HG02840 (cell line): ENCODE measurements at regions not wholly inside any gene's neighbourhood (a gene's known extent, or its start where the extent isn't known, plus 50 kb on each side); places are given as distances from the start of the nearest gene placed in this dataset.

Experiments used
- ATAC-seq: cut with Tn5 transposase; IDR thresholded peaks from one replicate; pipeline ENCODE4 v1.9.1; 2021; ENCODE audit warnings: mild to moderate bottlenecking, moderate library complexity, moderate number of reproducible peaks; ENCODE audit not compliant: unreplicated experiment, low FRiP score

- ATAC-seq: no peak
Observed at GRCh38 chr14:82104013-82104412, 570.4 kb upstream of the SEL1L start.

DNA sequence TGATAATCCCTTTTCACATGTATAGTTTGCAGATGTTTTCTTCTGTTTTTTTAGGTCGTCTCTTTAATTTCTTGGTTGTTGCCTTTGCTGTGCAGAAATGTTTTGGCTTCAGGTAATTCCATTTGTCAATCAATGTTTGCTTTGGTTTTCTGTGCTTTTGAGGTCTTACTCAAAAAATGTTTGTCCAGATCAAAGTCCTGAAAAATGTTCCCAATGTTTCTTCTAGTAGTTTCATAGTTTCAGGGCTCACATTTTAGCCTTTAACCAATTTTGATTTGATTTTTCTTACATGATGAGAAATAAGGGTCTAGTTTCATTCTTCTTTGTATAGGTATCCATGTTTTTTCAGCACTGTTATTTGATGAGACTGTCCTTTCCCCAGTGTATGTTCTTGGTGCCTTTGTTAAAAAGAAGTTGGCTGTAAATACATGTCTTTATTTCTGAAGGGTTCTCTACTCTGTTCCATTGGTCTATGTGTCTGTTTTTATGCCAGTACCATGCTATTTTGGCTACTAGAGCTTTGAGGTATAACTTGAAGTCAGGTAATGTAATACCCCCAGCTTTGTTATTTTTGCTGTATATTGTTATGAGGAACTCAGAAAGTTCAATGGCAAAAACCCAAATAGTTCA lies 578.7 kb upstream of the SEL1L start:
- no peak for ATAC-seq

DNA sequence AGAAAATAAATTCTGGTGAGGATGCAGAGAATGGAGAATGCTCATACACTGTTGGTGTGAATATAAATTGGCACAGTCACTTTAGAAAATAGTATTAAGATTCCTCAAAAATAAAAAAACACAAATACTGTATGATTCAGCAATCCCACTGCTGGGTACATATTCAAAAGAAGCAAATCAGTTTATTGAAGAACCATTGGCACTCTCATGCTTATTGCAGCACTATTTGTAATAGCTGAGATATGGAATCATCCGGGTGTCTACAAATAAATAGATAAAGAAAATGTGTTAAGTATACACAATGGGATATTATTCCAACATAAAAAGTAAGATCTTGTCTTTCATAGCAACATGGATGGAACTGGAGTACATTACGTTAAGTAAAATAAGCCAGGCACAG lies 579.4 kb upstream of the SEL1L start:
- no peak for ATAC-seq

- no peak for ATAC-seq
Observed at GRCh38 chr14:82113710-82114109, 580.1 kb upstream of the SEL1L start.

DNA sequence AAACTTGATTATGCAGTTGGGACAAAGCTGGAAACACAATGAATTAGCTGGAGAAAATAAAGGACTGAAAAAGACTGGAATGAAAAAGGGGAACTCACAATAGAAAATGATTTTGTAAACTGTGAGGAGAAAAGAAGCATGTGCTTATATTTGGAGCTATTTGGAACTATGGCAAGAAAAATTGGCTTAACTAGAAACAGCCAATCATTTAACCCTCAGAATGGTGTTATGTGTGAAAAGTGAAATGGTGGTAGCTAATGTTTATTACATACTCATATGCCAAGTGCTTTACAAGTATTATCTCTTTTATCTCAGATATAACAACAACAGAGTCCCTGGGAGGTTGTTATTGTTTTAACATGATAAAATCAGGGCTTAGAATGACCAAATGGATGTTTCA lies 583.1 kb upstream of the SEL1L start:
- no peak for ATAC-seq

DNA sequence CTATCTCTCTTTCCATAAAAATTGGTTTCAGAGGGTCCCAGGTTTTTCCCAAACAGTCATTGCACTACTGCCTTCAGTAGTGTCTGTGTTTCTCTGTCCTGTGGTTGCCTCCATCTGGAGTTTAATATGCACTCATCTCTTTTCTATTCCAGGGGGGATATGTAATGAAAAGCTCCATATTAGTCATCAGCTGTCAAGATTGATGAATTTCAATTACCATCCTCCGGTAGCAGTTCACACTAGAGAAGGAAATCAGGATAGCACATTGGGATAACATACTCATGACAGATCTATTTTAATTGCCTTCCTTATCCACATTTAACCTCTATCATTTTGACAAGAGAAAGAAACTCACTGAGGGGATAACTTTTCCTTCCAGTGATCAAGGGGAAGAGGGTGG lies 589.0 kb upstream of the SEL1L start:
- ATAC-seq: no peak

DNA sequence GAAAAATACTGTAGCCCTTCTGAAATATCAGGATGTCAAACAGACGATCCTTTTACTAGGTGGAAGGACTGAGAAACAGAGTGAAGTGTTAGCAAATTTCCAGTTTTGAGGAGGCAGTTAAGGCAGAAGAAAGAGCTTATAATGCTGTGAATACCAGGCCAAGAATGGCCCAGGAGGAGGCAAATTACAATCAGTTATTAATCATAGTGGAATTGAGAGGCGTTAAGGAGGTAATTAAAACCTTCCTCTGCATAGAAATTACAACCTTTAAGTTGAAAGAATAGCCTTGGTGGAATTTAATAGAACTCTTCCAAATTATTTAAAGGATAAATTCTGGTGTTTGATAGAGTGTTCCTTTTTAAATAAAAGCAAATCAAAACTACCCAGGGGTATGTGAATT lies 590.9 kb upstream of the SEL1L start:
- ATAC-seq: no peak

- ATAC-seq: no peak
Observed at GRCh38 chr14:82126006-82126405, 592.4 kb upstream of the SEL1L start.

- no peak for ATAC-seq
Observed at GRCh38 chr14:82134411-82134810, 600.8 kb upstream of the SEL1L start.

- no peak for ATAC-seq
Observed at GRCh38 chr14:82138431-82138830, 604.8 kb upstream of the SEL1L start.

DNA sequence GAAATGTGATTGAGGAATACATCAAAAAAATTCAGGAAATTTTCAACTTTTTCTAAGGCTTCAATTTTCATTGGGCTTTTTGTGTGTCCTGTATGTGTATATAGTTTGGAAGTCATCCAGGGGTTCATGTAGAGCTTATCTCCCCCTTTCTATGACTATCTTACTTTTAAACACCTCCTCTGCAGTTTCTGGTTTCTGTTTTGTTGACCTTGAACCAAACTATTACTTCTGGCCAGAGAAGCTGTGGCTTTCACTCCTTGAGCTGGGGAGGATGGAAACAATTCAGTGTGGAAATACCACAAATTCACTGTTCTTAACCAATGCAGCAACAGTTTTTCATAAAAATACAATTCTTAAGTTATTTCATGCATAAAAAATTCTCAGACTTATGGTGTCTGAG lies 613.2 kb upstream of the SEL1L start:
- no peak for ATAC-seq

- no peak for ATAC-seq
Observed at GRCh38 chr14:82153689-82154088, 620.0 kb upstream of the SEL1L start.

GRCh38 chr14:82159624-82160023 lies 626.0 kb upstream of the SEL1L start:
- no peak for ATAC-seq

GRCh38 chr14:82180139-82180538 lies 646.5 kb upstream of the SEL1L start:
- no peak for ATAC-seq

DNA sequence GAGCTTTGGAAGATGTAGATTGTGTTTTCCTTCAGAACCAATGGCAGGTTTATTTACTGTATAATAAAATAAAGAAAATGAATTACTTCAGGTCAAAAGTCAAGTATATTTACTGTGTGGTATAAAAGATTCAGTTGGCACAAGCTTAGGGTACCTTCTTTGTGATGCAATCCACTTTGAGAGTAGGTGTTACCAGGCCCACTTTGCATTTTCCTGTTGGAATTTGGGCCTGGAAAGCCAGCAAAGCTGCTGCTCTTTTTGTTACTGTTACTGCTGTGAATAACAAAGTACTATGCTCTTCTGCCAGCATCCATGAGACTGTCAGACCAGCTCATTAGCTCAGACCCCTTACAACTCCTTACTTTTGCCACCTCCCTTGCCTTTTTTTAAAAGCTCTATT lies 649.0 kb upstream of the SEL1L start:
- ATAC-seq: no peak

- ATAC-seq: no peak
Observed at GRCh38 chr14:82190742-82191141, 657.1 kb upstream of the SEL1L start.

DNA sequence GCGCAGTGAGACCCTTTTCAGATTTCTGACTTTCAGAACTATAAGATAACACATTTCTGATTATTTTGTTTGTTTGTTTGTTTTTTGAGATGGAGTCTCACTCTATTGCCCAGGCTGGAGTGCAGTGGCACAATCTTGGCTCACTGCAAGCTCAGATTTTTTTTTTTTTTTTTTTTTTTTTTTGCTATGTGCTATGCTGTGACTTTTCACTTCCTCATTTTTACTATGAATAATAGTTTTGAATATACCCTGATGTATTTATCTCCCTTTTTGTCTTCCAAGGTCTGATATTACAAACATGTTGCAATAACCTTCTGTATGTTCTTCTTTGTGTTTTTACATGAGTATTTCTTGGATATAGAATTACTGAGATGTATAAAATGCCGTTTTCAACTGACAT lies 658.7 kb upstream of the SEL1L start:
- ATAC-seq: no peak

GRCh38 chr14:82223276-82223675 lies 689.6 kb upstream of the SEL1L start:
- ATAC-seq: no peak

DNA sequence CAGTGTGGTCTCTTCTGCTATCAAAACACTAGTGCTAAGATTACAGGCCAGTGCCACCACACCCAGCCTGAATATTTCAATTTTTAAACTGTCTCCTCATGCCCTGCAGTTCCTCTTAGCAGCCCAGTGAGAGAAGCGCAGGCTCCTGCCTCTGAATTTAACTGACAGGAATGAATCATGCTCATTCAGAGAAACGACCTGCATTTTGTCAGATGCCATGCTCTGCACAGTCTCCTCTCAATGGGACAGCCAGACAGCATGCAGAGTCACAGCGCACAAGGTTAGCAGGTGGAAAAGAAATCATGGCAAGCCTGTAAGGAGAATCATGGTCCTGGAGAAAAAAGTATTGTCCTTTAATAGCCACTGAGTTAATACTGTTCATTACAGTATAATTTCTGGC lies 691.0 kb upstream of the SEL1L start:
- no peak for ATAC-seq

DNA sequence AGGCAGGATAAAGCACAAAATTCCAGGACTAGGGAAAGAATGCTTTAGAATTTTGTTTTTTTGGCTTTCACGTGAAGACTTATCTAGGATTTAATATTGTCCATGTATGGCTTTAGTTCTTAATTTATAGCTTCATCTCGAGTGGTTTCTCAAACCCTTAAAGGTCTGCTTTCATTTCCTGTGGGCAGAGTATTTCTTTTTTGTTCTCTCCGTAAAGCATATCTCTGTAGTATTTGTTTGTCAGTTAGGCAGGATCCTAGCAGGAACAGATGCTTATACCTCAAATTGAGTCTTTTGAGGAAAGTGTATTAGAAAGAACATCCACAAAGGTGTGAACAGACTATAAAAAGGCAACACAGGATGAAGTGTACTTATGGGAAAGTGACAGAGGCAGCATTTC lies 697.1 kb upstream of the SEL1L start:
- ATAC-seq: no peak

GRCh38 chr14:82238649-82239048 lies 705.0 kb upstream of the SEL1L start:
- ATAC-seq: no peak

GRCh38 chr14:82239223-82239622 lies 705.6 kb upstream of the SEL1L start:
- ATAC-seq: no peak

DNA sequence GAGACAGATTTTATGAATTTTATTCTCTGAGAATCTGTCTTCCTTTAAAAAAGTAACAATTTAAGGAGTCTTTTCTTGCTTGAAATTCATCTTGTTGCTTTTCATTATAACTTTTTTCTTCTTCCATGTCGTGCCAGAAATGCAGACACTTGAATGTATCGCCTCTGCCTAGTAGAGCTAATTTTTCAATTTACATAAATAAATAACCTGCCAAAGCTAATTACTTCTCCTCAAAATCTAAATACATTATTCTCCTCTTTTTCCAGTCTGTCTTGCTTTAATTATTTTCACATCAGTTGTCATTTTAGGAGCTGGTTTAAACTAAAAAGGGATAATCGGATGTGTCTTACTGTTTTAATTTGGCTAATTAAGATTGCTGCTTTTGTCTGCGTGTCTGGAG lies 711.1 kb upstream of the SEL1L start:
- ATAC-seq: no peak
